ENCODE measurements at regions not wholly inside any gene's neighbourhood (a gene's known extent, or its start where the extent isn't known, plus 50 kb on each side); places are given as distances from the start of the nearest gene placed in this dataset.

DNA sequence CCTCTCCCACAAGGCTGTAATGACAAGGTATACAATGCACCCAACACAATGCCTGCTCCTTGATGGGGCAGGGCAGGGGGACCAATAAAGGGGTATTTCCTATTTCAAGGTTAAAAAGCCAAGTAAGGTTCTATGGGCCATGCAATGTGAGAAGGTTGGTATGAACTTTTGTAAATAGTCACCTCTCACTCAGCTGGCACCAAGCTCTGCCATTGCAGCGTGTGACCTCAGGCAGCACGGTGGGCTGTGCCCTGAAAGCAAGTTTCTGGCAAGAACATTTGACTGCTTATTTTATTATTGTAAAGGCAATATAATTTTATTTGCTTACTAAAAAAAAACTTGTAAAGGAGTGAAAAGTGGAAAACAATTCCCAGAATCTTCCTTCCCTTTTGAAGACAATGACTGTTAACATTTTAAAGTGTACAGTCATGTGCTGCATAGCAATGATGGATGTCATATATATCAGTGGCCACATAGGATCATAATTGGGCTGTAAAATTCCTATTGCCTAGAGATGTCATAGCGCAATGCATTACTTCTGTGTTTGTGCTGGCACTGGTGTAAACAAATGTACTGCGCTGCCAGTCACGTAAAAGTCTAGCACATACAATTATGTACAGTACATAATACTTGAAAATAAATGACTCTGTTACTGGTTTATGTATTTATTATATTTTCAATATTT is 167.3 kb upstream of the RORA start:
- no peaks in the 10 kb centered on the region for H3K36me3 ChIP-seq (ENCODE audit: insufficient read depth, low read length)
- no peak overlapping the region for H3K27ac ChIP-seq (ENCODE audit: low read depth, low read length)
- H3K9ac ChIP-seq (ENCODE audit: low read length): no peak overlapping the region

DNA sequence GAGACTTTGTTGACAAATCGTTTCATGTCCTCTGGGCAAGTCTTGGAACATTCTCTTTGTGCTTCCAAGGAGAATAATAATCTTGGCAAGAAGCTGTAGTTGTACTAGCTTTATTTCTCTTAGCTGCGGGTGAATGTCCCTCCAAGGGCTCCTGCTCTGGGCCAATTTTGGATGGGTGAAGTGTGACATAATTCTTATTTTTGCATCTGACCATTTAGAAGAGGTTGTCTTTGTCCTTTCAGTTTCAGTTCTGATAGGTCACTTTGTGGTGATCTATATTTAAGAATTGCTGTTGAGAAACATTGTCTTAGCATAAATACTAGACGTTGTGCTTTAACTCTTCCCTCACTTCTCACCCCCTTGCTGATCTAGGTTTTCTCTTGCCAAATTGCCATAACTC is 164.8 kb upstream of the RORA start:
- no peak overlapping the region for H3K4me3 ChIP-seq (ENCODE audit: low read depth in 1 of 2, low read length in 2 of 2)

More for the DNA sequence above, 167.3 kb upstream of the RORA start:
- H3K4me1 ChIP-seq (ENCODE audit: insufficient read depth, low read length): no peaks in the 10 kb centered on the region
- H3K9me3 ChIP-seq (ENCODE audit: low read length): no peaks in the 10 kb centered on the region
- no peak overlapping the region for H3K4me3 ChIP-seq (ENCODE audit: low read depth in 1 of 2, low read length in 2 of 2)
- H3K27me3 ChIP-seq (ENCODE audit: control insufficient read depth in 1 of 2, insufficient read depth in 2 of 2, low read length in 2 of 2): no peaks in the 10 kb centered on the region

DNA sequence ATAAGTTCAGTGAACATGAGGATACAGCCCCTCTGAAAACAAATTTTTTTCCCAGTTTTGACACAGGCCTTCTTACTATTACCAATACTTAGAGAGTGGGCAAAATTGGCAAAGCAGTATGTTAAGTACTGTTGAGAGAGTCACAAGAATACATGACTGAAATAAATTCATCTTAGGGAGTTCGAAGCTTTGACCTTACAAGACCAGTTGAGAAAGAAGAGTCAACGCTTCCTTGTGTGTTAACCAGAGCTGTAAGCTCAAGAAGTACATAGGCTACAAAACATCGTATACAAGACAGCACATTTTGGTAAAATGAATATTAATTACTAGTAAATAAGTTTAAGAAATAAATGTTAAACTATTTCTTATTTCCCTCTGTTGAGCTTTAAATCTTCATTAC is 164.4 kb upstream of the RORA start:
- H3K9ac ChIP-seq (ENCODE audit: low read length): no peak overlapping the region
- H3K9me3 ChIP-seq (ENCODE audit: low read length): no peaks in the 10 kb centered on the region
- no peak overlapping the region for H3K27ac ChIP-seq (ENCODE audit: low read depth, low read length)
- H3K4me3 ChIP-seq (ENCODE audit: low read depth in 1 of 2, low read length in 2 of 2): no peak overlapping the region
- H3K36me3 ChIP-seq (ENCODE audit: insufficient read depth, low read length): no peaks in the 10 kb centered on the region
- H3K4me1 ChIP-seq (ENCODE audit: insufficient read depth, low read length): no peaks in the 10 kb centered on the region
- no peaks in the 10 kb centered on the region for H3K27me3 ChIP-seq (ENCODE audit: control insufficient read depth in 1 of 2, insufficient read depth in 2 of 2, low read length in 2 of 2)

More for the DNA sequence above, 164.8 kb upstream of the RORA start:
- H3K9ac ChIP-seq (ENCODE audit: low read length): no peak overlapping the region
- H3K27ac ChIP-seq (ENCODE audit: low read depth, low read length): no peak overlapping the region
- H3K27me3 ChIP-seq (ENCODE audit: control insufficient read depth in 1 of 2, insufficient read depth in 2 of 2, low read length in 2 of 2): no peaks in the 10 kb centered on the region
- no peaks in the 10 kb centered on the region for H3K9me3 ChIP-seq (ENCODE audit: low read length)
- H3K4me1 ChIP-seq (ENCODE audit: insufficient read depth, low read length): no peaks in the 10 kb centered on the region
- no peaks in the 10 kb centered on the region for H3K36me3 ChIP-seq (ENCODE audit: insufficient read depth, low read length)

DNA sequence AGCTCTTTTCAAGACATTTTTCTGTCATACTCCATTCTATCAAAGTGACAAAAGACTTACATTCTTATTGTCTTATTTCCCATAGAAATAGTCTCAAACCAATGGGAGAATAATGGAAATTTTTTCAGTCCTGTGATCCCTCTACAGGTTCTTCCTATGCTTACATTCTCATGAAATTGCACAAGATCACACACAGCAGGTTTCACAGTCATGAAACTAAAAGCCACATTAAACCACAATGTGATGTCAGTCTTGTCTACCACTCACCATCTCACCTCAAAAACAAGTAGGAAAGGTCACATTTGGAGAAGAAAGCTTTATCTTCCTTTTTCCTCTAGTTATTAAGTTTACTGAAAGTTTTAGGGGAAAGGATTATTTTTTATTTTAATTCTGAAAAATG is 161.0 kb upstream of the RORA start:
- H3K36me3 ChIP-seq (ENCODE audit: insufficient read depth, low read length): no peaks in the 10 kb centered on the region
- no peak overlapping the region for H3K27ac ChIP-seq (ENCODE audit: low read depth, low read length)
- H3K9me3 ChIP-seq (ENCODE audit: low read length): no peaks in the 10 kb centered on the region
- H3K4me3 ChIP-seq (ENCODE audit: low read depth in 1 of 2, low read length in 2 of 2): no peak overlapping the region
- H3K27me3 ChIP-seq (ENCODE audit: control insufficient read depth in 1 of 2, insufficient read depth in 2 of 2, low read length in 2 of 2): no peaks in the 10 kb centered on the region
- H3K4me1 ChIP-seq (ENCODE audit: insufficient read depth, low read length): no peaks in the 10 kb centered on the region
- H3K9ac ChIP-seq (ENCODE audit: low read length): no peak overlapping the region

DNA sequence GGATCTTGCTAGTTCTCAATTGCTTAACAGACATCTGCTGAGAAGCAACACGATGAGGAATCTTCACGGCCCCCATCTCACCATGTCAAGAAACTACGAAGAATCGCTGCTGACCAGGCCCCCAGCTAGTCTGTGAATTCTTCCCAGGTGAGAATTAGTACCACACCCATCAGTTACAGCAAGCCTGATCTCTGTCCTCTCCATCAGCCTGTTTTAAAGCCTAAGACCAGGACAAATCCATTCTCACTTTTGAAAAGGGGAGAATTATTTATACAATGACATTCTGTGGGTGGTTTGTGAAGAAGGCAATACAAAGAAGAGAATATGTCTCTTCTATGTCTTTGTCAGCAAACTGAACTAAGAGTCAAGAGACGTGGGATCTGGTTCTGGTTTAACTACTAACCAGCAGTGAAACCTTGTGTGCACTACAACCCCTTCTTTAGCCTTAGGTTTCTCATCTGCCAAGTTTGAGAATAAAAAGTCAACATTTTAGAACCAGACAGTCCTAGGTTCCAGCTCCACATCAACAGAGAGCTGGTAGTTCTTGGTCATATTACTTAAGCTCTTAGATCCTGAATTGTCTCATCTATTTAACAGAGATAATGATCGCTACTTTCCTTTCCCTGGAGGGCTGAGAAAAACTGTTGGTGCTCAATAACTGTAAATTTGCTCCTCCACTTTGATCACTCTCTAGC is 160.4 kb upstream of the RORA start:
- Histone ChIP-seq H3K9ac (ENCODE audit: low read length) (no peak overlapping the region), H3K36me3 (ENCODE audit: insufficient read depth, low read length) (no peaks in the 10 kb centered on the region), H3K27ac (ENCODE audit: low read depth, low read length) (no peak overlapping the region), H3K4me1 (ENCODE audit: insufficient read depth, low read length) (no peaks in the 10 kb centered on the region), H3K9me3 (ENCODE audit: low read length) (no peaks in the 10 kb centered on the region), H3K4me3 (ENCODE audit: low read depth in 1 of 2, low read length in 2 of 2) (no peak overlapping the region), H3K27me3 (ENCODE audit: control insufficient read depth in 1 of 2, insufficient read depth in 2 of 2, low read length in 2 of 2) (no peaks in the 10 kb centered on the region)

DNA sequence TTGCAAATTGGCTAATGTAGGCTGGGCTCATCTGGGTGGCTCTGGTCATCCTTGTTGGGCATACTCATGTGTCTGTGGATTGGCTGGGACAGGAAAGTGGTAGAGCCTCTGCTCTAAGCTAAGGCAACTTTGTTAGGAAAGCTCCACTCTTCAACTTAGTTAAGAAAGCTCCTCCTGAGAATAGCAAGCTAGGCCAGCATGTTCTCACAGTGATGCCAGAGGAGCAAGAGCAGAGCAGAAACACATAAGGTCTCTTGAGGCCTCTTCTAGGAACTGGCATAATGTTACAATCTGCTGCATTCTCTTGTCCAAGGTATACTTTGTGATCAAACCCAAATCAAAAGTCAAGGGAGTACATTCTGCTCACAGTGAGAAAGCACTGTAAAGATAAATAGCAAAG is 158.6 kb upstream of the RORA start:
- H3K4me3 ChIP-seq (ENCODE audit: low read depth in 1 of 2, low read length in 2 of 2): no peak overlapping the region
- no peak overlapping the region for H3K27ac ChIP-seq (ENCODE audit: low read depth, low read length)
- H3K36me3 ChIP-seq (ENCODE audit: insufficient read depth, low read length): no peaks in the 10 kb centered on the region
- H3K4me1 ChIP-seq (ENCODE audit: insufficient read depth, low read length): no peaks in the 10 kb centered on the region
- H3K27me3 ChIP-seq (ENCODE audit: control insufficient read depth in 1 of 2, insufficient read depth in 2 of 2, low read length in 2 of 2): no peaks in the 10 kb centered on the region
- no peaks in the 10 kb centered on the region for H3K9me3 ChIP-seq (ENCODE audit: low read length)
- H3K9ac ChIP-seq (ENCODE audit: low read length): no peak overlapping the region

DNA sequence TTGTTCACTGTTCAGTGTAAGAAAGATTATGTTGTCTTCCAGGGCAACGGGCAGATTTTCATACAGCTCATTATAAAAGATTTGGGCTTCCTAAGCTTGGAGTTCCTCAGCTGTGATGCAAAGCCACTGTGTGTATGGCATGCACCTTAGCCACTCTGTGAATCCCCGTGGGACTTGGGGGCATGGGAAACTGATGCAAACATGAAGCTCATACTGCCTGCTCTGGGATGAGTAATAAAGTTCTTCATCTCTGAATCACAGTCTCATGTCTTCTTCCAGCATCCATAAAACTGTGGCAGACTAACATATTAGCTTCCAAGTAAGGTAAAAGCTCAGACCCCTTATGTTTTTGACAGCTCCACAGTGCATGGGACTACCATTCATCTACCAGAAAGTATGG is 154.3 kb upstream of the RORA start:
- H3K4me1 ChIP-seq (ENCODE audit: insufficient read depth, low read length): no peaks in the 10 kb centered on the region
- no peak overlapping the region for H3K27ac ChIP-seq (ENCODE audit: low read depth, low read length)
- H3K27me3 ChIP-seq (ENCODE audit: control insufficient read depth in 1 of 2, insufficient read depth in 2 of 2, low read length in 2 of 2): no peaks in the 10 kb centered on the region
- no peaks in the 10 kb centered on the region for H3K36me3 ChIP-seq (ENCODE audit: insufficient read depth, low read length)
- H3K4me3 ChIP-seq (ENCODE audit: low read depth in 1 of 2, low read length in 2 of 2): no peak overlapping the region
- no peak overlapping the region for H3K9ac ChIP-seq (ENCODE audit: low read length)
- H3K9me3 ChIP-seq (ENCODE audit: low read length): no peaks in the 10 kb centered on the region

DNA sequence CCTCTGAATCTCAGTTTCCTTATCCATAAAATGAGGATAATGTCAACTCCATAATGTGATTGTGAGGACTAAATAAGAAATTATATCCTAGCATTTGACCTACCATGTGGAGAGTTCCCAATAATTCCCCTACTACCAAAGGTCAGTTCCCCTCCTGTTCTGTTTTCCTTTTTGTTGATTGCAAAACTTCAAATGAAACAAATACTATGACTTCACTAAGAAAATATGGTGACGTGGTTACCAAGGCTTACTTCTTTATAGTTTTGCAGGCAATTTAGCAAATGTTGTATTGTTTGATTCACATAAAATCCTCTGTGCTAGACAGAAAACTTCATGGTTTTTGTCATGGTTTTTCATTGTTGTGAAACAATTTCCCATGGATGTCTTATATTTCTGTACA is 153.8 kb upstream of the RORA start:
- Histone ChIP-seq H3K36me3 (ENCODE audit: insufficient read depth, low read length) (no peaks in the 10 kb centered on the region), H3K4me1 (ENCODE audit: insufficient read depth, low read length) (no peaks in the 10 kb centered on the region), H3K9ac (ENCODE audit: low read length) (no peak overlapping the region), H3K27ac (ENCODE audit: low read depth, low read length) (no peak overlapping the region), H3K27me3 (ENCODE audit: control insufficient read depth in 1 of 2, insufficient read depth in 2 of 2, low read length in 2 of 2) (no peaks in the 10 kb centered on the region), H3K4me3 (ENCODE audit: low read depth in 1 of 2, low read length in 2 of 2) (no peak overlapping the region), H3K9me3 (ENCODE audit: low read length) (no peaks in the 10 kb centered on the region)

DNA sequence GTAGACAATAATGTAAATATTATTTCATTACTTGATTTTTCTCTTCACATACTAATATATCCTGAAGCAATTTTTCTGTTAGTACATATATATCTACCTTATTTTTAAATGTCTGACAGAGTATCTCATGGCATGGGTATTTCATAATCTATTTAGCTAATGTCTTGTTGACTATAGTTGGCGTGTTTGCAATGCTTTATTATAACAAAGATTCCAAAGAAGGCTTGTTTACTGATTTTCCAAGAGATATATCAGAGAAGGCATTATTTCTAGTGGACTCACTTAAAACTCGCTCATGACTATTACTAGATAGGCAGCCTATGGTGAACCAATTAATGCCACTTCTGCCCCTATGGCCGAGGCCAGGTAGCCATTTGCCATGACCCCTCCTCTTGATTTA is 152.4 kb upstream of the RORA start:
- no peaks in the 10 kb centered on the region for H3K36me3 ChIP-seq (ENCODE audit: insufficient read depth, low read length)
- H3K4me3 ChIP-seq (ENCODE audit: low read depth in 1 of 2, low read length in 2 of 2): no peak overlapping the region
- no peak overlapping the region for H3K27ac ChIP-seq (ENCODE audit: low read depth, low read length)
- no peaks in the 10 kb centered on the region for H3K4me1 ChIP-seq (ENCODE audit: insufficient read depth, low read length)
- no peak overlapping the region for H3K9ac ChIP-seq (ENCODE audit: low read length)
- no peaks in the 10 kb centered on the region for H3K9me3 ChIP-seq (ENCODE audit: low read length)
- no peaks in the 10 kb centered on the region for H3K27me3 ChIP-seq (ENCODE audit: control insufficient read depth in 1 of 2, insufficient read depth in 2 of 2, low read length in 2 of 2)

DNA sequence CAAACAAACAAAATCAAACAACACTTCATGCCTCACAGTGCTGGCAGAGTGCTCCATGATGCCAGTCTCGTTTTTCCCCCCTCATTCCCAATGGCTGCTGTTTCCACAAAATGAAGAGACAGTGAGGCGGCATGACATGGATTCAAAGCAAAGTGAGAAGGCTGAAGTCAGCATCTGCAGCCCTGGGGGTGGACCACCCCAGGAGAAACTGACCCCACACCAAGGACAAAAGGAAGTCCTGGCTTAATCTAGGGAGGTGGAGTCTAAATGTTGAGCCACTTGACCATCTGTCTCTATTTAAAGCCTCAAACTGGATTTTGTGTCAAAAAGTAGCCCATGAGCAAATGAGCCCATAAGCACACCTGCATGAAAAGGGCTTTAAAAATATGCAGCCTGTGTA is 151.2 kb upstream of the RORA start:
- Histone ChIP-seq H3K4me3 (ENCODE audit: low read depth in 1 of 2, low read length in 2 of 2) (no peak overlapping the region), H3K9me3 (ENCODE audit: low read length) (no peaks in the 10 kb centered on the region), H3K36me3 (ENCODE audit: insufficient read depth, low read length) (no peaks in the 10 kb centered on the region), H3K27me3 (ENCODE audit: control insufficient read depth in 1 of 2, insufficient read depth in 2 of 2, low read length in 2 of 2) (no peaks in the 10 kb centered on the region), H3K27ac (ENCODE audit: low read depth, low read length) (no peak overlapping the region), H3K9ac (ENCODE audit: low read length) (no peak overlapping the region), H3K4me1 (ENCODE audit: insufficient read depth, low read length) (no peaks in the 10 kb centered on the region)

DNA sequence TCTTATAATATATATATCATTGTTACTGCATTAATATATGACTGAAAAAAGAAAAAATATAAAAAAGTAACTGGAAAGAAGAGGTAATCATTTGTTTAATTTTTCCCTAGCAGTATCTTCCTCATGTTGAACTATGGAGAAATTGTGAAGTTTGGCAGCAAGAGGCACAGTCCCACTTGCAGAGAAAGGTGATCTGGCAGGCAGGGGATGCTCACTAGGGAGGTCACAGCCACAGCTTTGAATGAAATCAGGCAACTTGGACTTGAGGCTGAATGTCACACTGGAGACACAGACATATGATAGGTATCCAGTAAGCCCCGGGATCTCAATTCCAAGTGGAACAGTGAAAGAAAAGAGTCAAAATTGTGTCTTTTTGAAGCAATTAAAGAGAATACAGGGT is 149.9 kb upstream of the RORA start:
- Histone ChIP-seq H3K36me3 (ENCODE audit: insufficient read depth, low read length) (no peaks in the 10 kb centered on the region), H3K27ac (ENCODE audit: low read depth, low read length) (no peak overlapping the region), H3K4me3 (ENCODE audit: low read depth in 1 of 2, low read length in 2 of 2) (no peak overlapping the region), H3K27me3 (ENCODE audit: control insufficient read depth in 1 of 2, insufficient read depth in 2 of 2, low read length in 2 of 2) (no peaks in the 10 kb centered on the region), H3K9me3 (ENCODE audit: low read length) (no peaks in the 10 kb centered on the region), H3K4me1 (ENCODE audit: insufficient read depth, low read length) (no peaks in the 10 kb centered on the region), H3K9ac (ENCODE audit: low read length) (no peak overlapping the region)

DNA sequence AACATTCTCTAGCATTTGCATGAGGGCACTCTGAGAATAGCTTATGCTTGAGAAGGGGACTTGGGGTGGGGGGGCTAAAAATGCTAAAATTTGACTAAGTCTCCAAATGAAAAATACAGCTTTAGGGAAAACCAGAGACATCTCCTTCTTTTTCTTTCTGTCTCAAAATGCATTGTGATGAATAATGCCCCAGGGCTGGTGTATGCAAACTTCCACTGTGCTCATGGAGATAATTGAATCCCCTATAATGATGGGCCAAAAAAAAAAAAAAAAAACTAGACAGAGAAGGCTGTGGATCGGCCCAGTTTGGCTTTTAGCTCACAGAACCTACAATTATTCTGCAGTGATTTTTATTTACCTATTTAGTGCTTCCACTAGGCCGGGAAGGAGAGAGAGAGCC is 147.9 kb upstream of the RORA start:
- H3K9ac ChIP-seq (ENCODE audit: low read length): no peak overlapping the region
- no peak overlapping the region for H3K4me3 ChIP-seq (ENCODE audit: low read depth in 1 of 2, low read length in 2 of 2)
- H3K27ac ChIP-seq (ENCODE audit: low read depth, low read length): no peak overlapping the region
- H3K36me3 ChIP-seq (ENCODE audit: insufficient read depth, low read length): no peaks in the 10 kb centered on the region
- no peaks in the 10 kb centered on the region for H3K9me3 ChIP-seq (ENCODE audit: low read length)
- no peaks in the 10 kb centered on the region for H3K27me3 ChIP-seq (ENCODE audit: control insufficient read depth in 1 of 2, insufficient read depth in 2 of 2, low read length in 2 of 2)
- H3K4me1 ChIP-seq (ENCODE audit: insufficient read depth, low read length): no peaks in the 10 kb centered on the region

Data from muscle layer of colon (tissue), 2 donors.